Esophagus squamous epithelium (tissue), 4 donors: ENCODE measurements at regions not wholly inside any gene's neighbourhood (a gene's known extent, or its start where the extent isn't known, plus 50 kb on each side); places are given as distances from the start of the nearest gene placed in this dataset.

Source experiments
- CTCF ChIP-seq, 6 experiments: fragments of 450-650 bp in 4 of 6; fragments of 200-600 bp in 2 of 6; sonication (generic) in 2 of 6; IDR thresholded peaks; one replicate each; pipeline ENCODE4 v1.5.1; 2016 to 2019; ENCODE audit warnings: antibody characterized with exemption in 6 of 6, mild to moderate bottlenecking in 4 of 6, moderate library complexity in 4 of 6
- POLR2A ChIP-seq, 4 donors: fragments of 450-650 bp; IDR thresholded peaks; one replicate each; pipeline ENCODE4 v1.6.1; 2017; ENCODE audit warnings: antibody characterized with exemption in 4 of 4, mild to moderate bottlenecking in 4 of 4, moderate library complexity in 3 of 4

GRCh38 chr12:83800022-83800421 is 1112.6 kb downstream of the SLC6A15 start:
- TF ChIP-seq CTCF (IDR thresholded peaks at IDR 0.05): no peak
- TF ChIP-seq POLR2A (IDR thresholded peaks at IDR 0.05): no peak
